HG02938 (cell line): ENCODE measurements at regions not wholly inside any gene's neighbourhood (a gene's known extent, or its start where the extent isn't known, plus 50 kb on each side); places are given as distances from the start of the nearest gene placed in this dataset.
"Not testable (repeated sequence)": the region's sequence is repeated elsewhere in the genome, so short reads cannot be mapped to it uniquely, and the experiment has no call there.

Experiments used
- ATAC-seq: cut with Tn5 transposase; IDR thresholded peaks from one replicate; pipeline ENCODE4 v1.9.1; 2021; ENCODE audit warnings: mild to moderate bottlenecking, moderate library complexity; ENCODE audit not compliant: unreplicated experiment

DNA sequence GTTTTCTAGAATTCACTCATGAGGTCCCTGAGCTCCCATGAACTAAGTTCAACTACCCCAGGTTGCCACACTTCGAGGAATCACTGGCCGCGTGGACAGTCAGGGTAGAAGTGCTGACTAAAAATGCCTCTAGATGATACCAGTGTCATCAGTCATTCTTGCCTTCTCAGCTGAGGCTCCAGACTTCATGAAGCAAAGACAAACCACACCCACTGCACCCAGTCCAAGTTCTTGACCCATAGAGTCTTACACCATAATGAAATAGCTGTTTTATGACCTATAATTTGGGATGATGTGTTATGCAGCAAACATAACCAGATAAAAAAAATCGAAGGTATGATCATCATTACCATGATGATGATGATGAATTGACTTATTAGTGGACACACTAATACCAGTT lies 632.9 kb upstream of the TLE4 start:
- ATAC-seq: no peak

DNA sequence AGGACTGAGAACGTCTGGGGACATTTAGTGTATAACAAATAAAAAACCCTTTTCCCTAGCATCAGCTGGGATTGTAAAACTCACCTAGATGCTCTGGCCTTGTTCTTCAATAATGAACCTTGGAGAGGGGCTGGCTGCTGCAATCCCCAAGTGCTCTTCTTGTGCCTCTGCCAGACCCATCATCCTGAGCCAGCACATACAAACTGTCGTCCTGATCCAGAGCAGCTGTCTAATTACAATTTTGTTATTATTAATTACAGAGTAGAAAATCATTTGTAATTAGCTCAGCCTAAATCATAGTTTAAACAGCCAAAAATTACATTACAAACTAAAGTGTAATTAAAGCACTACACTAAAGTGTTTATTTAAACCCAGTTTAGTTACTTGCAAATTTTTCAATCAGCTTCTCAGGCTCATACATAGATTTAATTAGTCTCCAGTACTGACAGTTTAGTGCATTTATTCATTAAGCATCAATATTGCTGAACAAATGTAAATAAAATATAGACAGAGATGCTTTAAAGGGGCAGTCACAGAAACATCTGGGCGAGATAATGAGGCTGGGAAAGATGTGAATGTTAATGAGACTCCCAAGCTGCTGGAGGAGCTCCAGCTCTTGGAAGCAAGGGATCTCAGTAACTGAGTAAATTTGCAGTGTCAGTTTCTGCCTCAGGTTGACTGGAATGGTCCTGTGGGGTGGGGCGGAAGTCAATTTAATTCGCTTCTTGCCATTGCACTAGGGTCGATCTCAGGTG lies 632.3 kb upstream of the TLE4 start:
- ATAC-seq: no peak

GRCh38 chr9:78940121-78940855 lies 631.5 kb upstream of the TLE4 start:
- no peak for ATAC-seq

GRCh38 chr9:78954286-78954685 lies 617.5 kb upstream of the TLE4 start:
- ATAC-seq: no peak

DNA sequence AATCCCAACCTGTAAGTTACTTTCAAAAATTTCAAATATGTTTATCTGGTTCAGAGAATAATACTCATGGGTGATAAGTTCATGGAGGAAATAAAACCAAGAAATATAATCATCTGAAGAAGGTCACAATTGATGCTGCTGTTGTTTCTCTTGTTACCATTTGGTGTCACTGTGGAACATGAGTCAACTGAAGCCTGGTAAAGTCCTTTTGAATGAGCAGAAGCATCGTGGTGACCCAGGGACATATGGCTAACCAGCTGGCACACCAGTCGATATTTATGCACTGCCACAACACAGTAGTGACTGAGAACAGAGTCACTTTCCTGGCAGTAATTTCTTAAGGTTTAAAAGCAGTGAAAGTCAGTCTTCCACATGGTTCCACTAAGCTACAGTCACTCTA lies 612.9 kb upstream of the TLE4 start:
- no peak for ATAC-seq

- ATAC-seq: no peak
These were observed 609.6 kb upstream of the TLE4 start for GRCh38 chr9:78962156-78962555.

GRCh38 chr9:78963911-78964310 lies 607.9 kb upstream of the TLE4 start:
- ATAC-seq: no peak

GRCh38 chr9:78967596-78968217 lies 604.1 kb upstream of the TLE4 start:
- no peak for ATAC-seq

- ATAC-seq: no peak
These were observed 601.4 kb upstream of the TLE4 start for GRCh38 chr9:78970375-78970774.

DNA sequence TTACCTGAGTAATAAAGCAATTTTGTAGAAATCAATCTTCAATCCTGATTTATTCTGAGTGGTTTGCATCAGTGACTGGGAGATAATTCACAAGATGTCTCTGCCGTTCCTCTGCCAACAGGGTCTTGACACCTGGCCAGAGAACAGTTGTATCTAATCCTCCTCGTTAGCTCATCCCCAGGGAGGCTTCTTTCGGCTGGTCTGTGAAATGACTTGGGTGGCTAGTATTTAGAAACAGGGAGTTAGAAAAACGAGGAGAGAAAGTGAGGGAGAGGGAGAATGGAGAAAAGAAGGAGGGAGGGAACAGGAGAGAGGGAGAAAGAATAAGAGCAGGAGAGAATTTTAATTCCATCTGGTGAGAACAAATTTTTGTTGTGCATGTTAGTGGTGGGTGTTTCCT lies 600.2 kb upstream of the TLE4 start:
- ATAC-seq: no peak

GRCh38 chr9:78972303-78972999 lies 599.3 kb upstream of the TLE4 start:
- ATAC-seq: no peak

DNA sequence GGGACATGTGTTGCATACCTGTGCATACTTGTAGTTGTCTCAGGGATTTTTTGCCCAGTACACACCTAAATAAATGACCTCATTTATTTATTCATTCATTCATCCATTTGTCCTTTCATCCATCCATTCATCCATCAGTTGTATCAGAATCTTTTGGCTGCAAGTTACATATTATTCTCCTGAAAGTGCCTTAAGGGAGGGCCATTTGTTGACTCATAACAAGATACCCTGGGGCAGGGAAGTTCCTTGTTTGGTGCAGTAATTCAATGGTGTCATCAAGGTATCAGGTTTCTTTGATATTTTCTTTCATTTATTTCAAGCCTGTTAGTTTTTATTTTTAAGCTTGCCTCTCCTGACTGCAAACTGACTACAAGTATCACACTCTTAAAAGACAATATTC lies 597.9 kb upstream of the TLE4 start:
- ATAC-seq: no peak

DNA sequence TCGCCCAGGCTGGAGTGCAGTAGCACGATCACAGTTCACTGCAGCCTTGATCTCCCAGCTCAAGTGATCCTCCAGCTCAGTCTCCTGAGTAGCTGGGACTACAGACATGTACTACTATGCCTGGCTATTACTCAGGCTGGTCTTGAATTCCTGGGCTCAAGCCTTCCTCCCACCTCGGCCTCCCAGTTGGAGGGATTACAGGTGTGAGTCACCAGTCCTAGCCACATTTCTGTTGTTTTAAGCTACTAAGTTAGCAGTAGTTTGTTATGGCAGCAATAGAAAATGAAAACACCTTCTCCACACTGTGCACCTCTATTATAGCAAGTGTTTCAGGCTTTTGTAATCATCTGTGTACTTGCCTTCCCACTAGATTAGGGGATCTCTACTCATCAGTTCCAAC lies 588.9 kb upstream of the TLE4 start:
- no peak for ATAC-seq

DNA sequence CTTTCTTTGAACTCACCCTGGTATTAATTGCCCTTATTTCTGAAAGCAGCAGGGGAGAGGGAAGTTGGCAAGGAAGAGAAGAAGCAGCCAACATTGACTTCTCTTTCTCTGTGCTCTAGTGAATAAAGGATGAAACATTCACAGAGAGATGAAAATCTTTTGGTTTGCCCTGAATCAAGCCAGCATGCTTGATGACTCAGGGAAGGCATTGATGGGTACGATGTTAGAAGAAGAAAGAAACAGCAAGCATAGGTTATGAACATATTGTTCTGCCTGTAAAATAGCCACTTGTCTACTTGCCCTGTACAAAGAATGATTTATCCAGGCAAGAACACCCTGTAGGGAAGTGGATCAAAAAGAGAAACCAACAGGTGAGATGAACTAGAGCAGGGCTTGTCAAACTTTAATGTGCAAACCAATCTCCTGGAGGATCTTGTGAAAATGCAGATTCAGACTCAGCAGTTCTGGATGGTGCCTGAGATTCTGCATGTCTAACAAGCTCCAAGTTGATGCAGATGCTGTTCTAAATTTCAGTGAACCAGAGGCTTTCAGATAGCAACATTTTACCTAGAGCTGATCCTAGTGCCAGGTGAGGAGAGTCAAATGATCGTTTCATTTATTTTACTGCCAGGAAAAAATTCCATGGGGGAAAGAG lies 586.6 kb upstream of the TLE4 start:
- no peak for ATAC-seq

DNA sequence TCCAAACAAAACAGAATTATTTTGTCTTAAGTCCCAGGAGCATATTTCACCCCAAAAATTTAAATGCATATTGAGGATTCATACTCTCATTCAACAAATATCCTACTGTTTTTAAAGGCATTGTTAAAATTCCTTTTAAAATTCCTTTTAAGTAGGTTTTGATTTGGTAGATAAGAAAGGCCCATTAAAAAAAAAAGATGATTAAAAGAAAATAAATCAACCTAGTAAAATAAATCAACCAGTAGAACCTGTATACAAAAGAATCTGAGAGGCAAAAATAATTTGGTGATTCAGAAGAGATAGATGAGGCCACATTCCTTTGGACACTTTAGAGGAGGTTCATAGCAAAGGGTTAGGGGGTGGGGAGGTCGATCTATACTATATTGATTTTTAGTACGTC lies 585.3 kb upstream of the TLE4 start:
- ATAC-seq: no peak

GRCh38 chr9:78989031-78989658 lies 582.6 kb upstream of the TLE4 start:
- no peak for ATAC-seq

- ATAC-seq: no peak
These were observed 577.3 kb upstream of the TLE4 start for GRCh38 chr9:78994471-78994870.

GRCh38 chr9:78994974-78995373 lies 576.8 kb upstream of the TLE4 start:
- not testable (repeated sequence) for ATAC-seq

DNA sequence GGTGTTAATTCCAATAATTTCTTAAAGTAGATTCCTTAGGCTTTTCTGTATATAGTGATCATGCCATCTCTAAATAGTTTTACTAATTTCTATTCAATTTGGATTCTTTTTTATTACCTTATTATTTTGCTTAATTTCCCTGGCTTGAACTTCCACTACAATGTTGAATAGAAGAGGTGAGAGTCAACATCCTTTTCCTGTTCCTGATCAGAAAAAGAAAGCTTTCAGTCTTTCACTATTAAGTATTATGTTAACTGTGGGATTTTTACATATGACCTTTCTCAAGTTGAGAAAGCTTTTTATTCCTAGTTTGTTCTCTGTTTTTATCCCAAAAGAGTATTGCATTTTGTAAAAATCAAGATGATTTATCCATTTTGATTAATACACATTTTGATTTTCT lies 574.5 kb upstream of the TLE4 start:
- no peak for ATAC-seq

GRCh38 chr9:79000230-79001002 lies 571.3 kb upstream of the TLE4 start:
- no peak for ATAC-seq
